ENCODE measurements at regions not wholly inside any gene's neighbourhood (a gene's known extent, or its start where the extent isn't known, plus 50 kb on each side); places are given as distances from the start of the nearest gene placed in this dataset.
A peak's percentile ranks its signal among the peaks of the same experiment; 100 is the strongest.

DNA sequence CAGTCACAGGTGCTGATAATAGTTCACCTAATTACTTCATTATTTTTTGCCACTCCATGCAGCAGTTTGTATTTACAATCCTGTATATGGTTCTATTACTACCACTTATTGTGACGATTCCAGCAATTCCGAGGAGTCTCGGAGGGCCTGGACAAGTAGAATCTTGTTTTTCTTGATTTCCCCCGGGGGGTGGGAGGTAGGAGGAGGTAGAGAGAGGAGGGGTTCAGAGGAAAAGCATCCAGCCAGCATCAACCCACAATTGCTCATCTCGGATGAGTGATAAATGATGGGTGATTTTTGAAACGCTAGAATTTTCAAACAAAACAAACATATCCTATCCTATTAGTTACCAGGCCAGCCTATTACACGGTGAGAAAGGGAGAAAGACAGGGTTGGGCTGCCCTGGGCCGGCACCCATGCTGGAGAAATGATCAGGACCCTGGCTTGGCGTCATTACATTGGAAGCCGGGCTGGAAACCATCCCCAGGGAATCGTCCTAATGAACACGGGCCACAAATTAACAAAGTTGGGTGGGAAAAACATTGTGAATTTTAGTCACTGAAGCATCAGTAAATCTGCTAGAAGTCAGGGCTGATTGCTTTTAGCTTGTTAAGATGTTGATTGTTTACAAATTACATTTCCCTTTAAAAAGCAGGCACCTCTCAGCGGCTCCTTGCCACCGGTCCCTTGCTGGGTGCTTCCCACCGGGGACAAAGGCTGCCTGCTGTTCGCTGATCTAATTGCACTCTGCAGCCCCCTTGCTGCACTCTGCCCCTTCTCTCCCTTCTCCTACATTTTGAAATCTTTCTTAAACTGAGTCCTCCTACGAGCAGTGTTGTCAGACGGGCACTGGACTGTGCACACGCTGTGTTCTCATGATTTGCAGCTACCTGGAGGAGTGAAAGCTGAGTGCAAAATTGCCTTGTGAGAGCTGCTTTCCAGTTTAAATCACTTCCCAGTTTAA lies 95.5 kb downstream of the FAM204A start:
- TF ChIP-seq, protein P1, sequence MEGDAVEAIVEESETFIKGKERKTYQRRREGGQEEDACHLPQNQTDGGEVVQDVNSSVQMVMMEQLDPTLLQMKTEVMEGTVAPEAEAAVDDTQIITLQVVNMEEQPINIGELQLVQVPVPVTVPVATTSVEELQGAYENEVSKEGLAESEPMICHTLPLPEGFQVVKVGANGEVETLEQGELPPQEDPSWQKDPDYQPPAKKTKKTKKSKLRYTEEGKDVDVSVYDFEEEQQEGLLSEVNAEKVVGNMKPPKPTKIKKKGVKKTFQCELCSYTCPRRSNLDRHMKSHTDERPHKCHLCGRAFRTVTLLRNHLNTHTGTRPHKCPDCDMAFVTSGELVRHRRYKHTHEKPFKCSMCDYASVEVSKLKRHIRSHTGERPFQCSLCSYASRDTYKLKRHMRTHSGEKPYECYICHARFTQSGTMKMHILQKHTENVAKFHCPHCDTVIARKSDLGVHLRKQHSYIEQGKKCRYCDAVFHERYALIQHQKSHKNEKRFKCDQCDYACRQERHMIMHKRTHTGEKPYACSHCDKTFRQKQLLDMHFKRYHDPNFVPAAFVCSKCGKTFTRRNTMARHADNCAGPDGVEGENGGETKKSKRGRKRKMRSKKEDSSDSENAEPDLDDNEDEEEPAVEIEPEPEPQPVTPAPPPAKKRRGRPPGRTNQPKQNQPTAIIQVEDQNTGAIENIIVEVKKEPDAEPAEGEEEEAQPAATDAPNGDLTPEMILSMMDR (IDR thresholded peaks at IDR 0.05; ENCODE audit: partially characterized antibody, unreplicated experiment) = no peak
- peak overlapping the region; percentile 43 for H3K4me3 Mint-ChIP-seq (ENCODE audit: unreplicated experiment)
- peak overlapping the region; percentile 77 for H3K27ac Mint-ChIP-seq (ENCODE audit: unreplicated experiment)
- DNase-seq = no peak
- H3K36me3 Mint-ChIP-seq (ENCODE audit: unreplicated experiment) = no peaks in the 10 kb centered on the region
- peaks cover 3% of the 10 kb centered on the region for H3K27me3 Mint-ChIP-seq (ENCODE audit: unreplicated experiment)
- peaks cover 10% of the 10 kb centered on the region for H3K4me1 Mint-ChIP-seq (ENCODE audit: low read depth, unreplicated experiment)
- peaks cover 1% of the 10 kb centered on the region for H3K9me3 Mint-ChIP-seq (ENCODE audit: unreplicated experiment)

DNA sequence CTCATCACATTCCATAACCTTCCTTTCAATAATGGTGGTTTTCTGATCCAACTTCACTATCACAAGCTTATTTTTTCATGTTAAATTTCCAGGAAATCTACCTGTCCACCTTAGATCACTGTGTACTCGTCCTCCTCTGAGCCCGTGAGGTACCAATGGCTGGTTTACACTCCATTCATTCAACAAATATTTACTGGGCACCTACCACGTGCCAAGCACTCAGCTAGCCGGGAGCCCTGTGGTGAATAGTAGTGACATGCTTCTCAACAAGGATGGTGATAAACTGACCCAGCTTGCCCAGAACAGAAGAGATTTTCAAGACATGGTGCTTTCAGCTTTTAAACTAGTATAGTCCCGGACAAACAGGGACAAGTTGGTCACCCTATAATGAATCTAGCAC lies 98.2 kb downstream of the FAM204A start:
- Mint-ChIP-seq H3K36me3 (ENCODE audit: unreplicated experiment) (no peaks in the 10 kb centered on the region), H3K27ac (ENCODE audit: unreplicated experiment) (no peak overlapping the region), H3K4me1 (ENCODE audit: low read depth, unreplicated experiment) (peaks cover 11% of the 10 kb centered on the region), H3K4me3 (ENCODE audit: unreplicated experiment) (no peak overlapping the region), H3K27me3 (ENCODE audit: unreplicated experiment) (peaks cover 3% of the 10 kb centered on the region), H3K9me3 (ENCODE audit: unreplicated experiment) (no peaks in the 10 kb centered on the region)
- no peak for DNase-seq
- TF ChIP-seq, protein P1 (IDR thresholded peaks at IDR 0.05; ENCODE audit: partially characterized antibody, unreplicated experiment) = no peak

DNA sequence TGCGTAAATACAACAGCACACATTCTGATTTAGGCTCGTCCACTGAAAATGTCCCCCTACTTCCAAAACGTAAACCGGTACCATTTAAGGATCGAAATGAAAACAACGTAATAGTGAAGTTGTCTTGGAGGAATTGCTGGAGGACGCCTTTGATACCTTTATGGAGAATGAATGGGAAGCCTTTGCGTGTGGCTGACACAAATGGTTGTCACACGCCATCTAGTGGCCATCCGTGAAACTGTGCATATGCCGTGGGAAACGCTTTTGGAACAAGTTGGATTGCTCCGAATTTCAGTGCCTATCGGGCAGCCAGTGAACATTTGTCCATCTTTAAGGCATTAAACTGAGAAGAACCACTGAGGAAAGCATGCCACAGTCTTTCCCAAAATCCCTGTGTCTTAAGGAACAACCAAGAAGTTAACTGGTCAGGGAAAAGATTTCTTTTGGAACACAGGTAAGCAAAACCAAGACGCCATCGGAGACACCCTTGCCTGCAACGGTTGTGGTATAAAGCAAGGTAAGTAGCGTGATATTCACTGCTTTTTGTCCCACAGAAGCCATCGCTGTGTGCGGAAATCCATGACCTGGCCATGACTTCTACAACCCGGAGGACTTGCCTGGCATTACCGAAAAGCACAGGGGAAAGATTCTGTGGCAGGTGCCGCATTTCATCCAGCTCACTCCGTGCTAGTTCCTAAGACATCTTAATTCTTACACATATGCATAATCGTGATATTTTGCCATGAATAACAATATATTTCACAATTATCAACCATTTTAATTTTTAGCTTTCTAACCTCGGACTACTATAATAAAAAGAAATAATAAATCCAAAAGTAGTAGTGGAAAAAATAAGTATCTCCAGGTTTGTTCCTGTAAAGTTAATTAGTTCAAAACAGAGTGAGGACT lies 100.6 kb downstream of the FAM204A start:
- H3K4me3 Mint-ChIP-seq (ENCODE audit: unreplicated experiment) = no peak overlapping the region
- H3K36me3 Mint-ChIP-seq (ENCODE audit: unreplicated experiment) = no peaks in the 10 kb centered on the region
- no peaks in the 10 kb centered on the region for H3K9me3 Mint-ChIP-seq (ENCODE audit: unreplicated experiment)
- H3K4me1 Mint-ChIP-seq (ENCODE audit: low read depth, unreplicated experiment) = peaks cover 11% of the 10 kb centered on the region
- TF ChIP-seq, protein P1 (IDR thresholded peaks at IDR 0.05; ENCODE audit: partially characterized antibody, unreplicated experiment) = peak; percentile 94
- H3K27me3 Mint-ChIP-seq (ENCODE audit: unreplicated experiment) = peaks cover 3% of the 10 kb centered on the region
- no peak overlapping the region for H3K27ac Mint-ChIP-seq (ENCODE audit: unreplicated experiment)
- DNase-seq = peak; percentile 87

DNA sequence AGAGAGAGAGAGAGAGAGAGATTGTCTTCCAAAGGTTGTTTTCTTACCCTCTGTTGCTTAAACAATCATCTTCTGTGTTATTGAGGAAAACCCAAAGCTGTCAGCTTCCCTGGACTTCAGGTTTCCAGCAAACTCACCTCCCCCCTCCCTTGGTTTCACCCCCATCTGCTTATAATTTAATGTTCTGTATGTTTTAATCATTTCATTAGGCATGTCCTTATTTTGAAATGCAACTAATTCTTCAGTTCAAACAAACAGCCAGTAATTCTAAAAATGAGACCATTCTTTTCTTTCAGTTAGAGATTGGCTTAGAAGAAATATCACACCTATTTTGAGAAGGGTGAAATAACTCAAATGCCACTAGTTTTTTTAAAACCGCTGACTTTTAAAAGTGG lies 102.9 kb downstream of the FAM204A start:
- DNase-seq = no peak
- H3K27me3 Mint-ChIP-seq (ENCODE audit: unreplicated experiment) = peaks cover 3% of the 10 kb centered on the region
- TF ChIP-seq, protein P1 (IDR thresholded peaks at IDR 0.05; ENCODE audit: partially characterized antibody, unreplicated experiment) = no peak
- H3K4me3 Mint-ChIP-seq (ENCODE audit: unreplicated experiment) = no peak overlapping the region
- no peaks in the 10 kb centered on the region for H3K9me3 Mint-ChIP-seq (ENCODE audit: unreplicated experiment)
- H3K36me3 Mint-ChIP-seq (ENCODE audit: unreplicated experiment) = no peaks in the 10 kb centered on the region
- H3K27ac Mint-ChIP-seq (ENCODE audit: unreplicated experiment) = no peak overlapping the region
- peaks cover 8% of the 10 kb centered on the region for H3K4me1 Mint-ChIP-seq (ENCODE audit: low read depth, unreplicated experiment)

Measured in glutamatergic neuron (in vitro differentiated cells).